ENCODE measurements at regions not wholly inside any gene's neighbourhood (a gene's known extent, or its start where the extent isn't known, plus 50 kb on each side); places are given as distances from the start of the nearest gene placed in this dataset.

DNA sequence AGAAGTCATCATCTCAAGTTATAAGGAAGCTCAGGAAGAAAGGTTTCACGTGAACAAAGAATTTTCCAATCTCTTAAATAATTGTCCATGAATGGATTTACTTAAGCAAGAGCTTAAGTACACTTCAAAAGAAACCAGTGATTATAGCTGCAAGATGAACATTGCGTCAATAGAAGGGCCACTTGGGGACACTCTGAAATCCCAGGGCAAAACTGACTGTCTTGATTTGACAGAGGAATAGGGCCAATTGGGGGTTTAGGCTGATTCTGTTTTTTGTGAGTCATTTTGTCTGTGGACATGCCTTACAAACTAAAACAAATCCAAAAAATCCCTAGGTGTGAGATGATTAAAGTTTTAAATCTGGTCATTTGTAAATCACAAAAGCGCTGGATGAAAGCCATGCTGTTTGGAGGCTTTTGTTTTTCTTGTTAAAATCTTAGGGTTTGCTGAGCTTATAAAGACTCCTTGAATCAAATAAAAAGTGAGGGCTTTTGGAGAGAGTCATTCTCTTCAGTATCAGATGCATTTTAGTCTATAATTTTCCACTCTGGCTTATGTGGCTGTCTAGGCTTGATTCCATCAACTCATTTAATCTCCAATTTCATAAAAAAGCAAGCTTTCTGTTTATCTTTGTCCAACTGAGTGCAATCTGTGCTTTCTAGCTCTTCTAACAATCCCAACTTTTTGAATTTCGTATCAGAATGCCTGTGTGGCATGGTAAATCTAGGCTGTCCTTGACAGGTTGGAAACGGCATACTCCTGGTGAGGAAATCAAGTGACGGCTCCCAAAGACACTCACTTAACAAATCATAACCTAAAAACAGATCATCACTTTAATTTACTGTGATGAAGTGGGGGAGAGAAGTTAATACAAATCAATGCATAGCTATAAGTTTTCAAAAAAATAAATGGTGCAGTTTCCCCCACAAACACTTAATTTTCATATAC, 98.2 kb upstream of the SOX9 start:
- no peak overlapping the region for H3K4me3 ChIP-seq (ENCODE audit: low read length)
- TF ChIP-seq, protein P1, sequence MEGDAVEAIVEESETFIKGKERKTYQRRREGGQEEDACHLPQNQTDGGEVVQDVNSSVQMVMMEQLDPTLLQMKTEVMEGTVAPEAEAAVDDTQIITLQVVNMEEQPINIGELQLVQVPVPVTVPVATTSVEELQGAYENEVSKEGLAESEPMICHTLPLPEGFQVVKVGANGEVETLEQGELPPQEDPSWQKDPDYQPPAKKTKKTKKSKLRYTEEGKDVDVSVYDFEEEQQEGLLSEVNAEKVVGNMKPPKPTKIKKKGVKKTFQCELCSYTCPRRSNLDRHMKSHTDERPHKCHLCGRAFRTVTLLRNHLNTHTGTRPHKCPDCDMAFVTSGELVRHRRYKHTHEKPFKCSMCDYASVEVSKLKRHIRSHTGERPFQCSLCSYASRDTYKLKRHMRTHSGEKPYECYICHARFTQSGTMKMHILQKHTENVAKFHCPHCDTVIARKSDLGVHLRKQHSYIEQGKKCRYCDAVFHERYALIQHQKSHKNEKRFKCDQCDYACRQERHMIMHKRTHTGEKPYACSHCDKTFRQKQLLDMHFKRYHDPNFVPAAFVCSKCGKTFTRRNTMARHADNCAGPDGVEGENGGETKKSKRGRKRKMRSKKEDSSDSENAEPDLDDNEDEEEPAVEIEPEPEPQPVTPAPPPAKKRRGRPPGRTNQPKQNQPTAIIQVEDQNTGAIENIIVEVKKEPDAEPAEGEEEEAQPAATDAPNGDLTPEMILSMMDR (IDR thresholded peaks at IDR 0.05; ENCODE audit: insufficient read depth, low read depth, low read length, missing control alignments) = no peak
- DNase-seq (ENCODE audit: low read depth) = no peak

DNA sequence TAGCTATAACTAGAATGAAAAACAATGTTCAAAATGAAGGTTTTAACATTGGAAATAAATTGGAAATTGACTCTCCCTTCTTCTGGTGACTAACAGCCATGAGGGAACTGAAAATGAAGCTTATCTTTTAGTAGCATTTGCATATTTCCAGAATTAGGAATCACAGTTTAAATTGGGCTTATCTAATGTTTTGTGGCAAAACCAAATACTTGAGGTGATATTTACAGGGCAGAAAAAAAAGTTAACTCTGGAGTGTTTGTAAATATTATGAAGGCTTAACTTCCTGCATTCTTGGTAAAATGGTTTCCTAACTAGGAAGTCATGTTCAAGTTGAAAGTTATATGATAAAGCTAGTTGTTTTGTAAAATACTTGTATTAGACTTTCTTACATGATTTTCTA, 96.4 kb upstream of the SOX9 start:
- TF ChIP-seq, protein P1 (IDR thresholded peaks at IDR 0.05; ENCODE audit: insufficient read depth, low read depth, low read length, missing control alignments) = no peak
- H3K4me3 ChIP-seq (ENCODE audit: low read length) = no peak overlapping the region
- no peak for DNase-seq (ENCODE audit: low read depth)

DNA sequence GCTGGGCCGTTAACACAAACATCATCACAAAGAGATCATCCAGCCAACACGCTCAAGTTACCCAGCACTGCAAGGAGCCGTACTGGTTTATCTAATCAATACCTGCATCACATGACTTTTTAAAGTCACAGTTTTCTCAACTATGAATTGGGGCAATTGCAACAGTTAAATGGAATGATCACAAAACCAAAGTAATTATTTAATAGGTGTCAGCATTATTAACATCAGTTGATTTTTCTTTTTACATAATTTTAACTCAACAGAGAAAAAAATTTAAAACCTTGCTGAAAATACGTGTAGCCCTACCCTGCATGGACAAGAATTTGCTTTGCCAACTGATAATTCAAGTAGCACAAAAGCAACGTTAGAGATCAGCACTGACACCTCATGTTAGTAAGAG, 95.7 kb upstream of the SOX9 start:
- H3K4me3 ChIP-seq (ENCODE audit: low read length) = no peak overlapping the region
- TF ChIP-seq, protein P1 (IDR thresholded peaks at IDR 0.05; ENCODE audit: insufficient read depth, low read depth, low read length, missing control alignments) = no peak
- no peak for DNase-seq (ENCODE audit: low read depth)

DNA sequence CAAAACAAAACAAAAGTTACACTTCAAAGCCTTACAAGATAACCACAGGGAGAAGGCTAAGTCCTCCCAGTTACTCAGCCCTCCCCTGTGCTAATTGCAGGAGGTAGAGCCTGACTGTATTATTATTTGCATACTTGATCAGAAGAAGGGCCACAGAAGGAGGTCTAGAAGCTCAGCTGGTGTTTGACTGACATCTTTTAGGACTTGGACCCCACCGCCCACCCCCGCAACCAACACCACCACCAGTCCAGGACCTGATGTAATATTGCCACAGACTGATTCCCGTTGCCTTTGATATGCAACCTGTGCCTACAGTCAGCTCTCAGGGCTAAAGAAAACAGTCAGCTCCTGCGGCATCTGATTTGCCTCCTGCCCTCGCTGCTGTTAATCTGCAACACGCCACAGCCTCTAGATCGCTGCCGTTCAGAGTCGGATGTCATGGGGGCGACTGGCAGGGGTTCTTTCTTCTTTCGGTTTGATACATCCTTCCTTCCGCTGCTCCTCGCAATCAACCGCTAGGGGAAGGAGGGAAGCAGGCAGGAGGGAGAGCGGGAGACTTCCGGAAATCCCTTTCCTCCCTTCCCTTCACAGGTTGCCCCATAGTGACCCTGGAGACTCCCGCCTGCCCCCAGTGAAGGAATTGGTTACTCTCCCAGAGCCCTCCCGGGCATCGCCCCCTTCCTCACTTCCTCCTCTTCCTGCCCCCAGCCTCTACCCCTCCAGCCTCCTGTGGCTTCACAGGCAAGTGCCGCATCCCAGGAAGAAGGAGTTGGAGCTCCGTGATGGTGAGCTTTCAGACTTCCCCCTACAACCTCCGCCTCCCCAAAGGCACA, 90.5 kb upstream of the SOX9 start:
- peak; percentile 19 for DNase-seq (ENCODE audit: low read depth)
- H3K4me3 ChIP-seq (ENCODE audit: low read length) = peak overlapping the region; percentile 34
- TF ChIP-seq, protein P1 (IDR thresholded peaks at IDR 0.05; ENCODE audit: insufficient read depth, low read depth, low read length, missing control alignments) = peak; percentile 46

DNA sequence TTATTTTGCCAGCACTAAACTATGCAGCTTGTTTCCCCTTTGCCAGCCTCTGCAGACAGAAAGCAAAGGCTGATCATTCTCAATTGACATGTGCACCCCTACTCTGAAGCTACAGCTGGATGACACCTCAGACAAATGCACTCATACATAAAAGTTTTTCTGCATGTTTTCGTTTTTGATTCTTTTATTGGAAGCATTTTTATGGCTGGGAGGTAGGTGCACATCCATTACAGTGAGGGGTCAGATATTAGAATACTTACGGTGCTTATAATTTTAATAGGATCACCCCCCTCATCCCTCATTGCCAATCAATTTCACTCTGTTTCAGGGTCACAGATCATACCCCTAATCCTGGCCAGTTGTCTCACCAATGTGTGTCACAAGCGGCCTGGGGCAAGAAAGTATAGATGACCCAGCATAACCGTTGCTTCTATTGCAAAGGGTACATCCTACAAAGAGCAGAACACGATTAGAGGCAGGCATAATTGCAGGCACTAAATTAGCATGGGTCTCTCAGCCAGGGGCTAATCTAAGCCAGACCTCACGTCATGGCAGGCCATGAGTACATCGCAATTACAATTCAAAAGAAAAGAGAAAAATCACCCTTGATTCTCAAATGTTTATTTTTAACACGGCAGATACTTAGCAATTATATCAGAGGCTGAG, 89.5 kb upstream of the SOX9 start:
- DNase-seq (ENCODE audit: low read depth) = no peak
- no peak overlapping the region for H3K4me3 ChIP-seq (ENCODE audit: low read length)
- TF ChIP-seq, protein P1 (IDR thresholded peaks at IDR 0.05; ENCODE audit: insufficient read depth, low read depth, low read length, missing control alignments) = no peak

DNA sequence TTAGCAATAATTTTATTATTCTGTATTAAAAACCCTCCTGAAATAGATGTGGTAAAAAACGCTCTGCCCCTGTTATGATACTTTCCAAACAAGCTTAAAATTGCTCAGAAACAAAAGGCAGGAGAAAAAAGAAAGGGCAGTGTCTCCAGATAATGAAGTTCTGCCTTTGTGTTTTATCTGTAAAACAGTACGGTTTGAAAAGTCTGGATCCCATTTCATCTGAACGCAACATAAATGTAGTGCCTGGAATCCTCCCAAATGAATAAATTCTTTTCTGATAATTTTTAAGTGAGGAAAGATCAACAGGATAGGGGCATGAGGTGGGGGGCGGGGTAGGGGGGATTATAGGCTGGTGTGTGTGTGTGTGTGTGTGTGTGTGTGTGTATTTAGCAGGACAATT, 87.5 kb upstream of the SOX9 start:
- H3K4me3 ChIP-seq (ENCODE audit: low read length) = no peak overlapping the region
- DNase-seq (ENCODE audit: low read depth) = no peak
- TF ChIP-seq, protein P1 (IDR thresholded peaks at IDR 0.05; ENCODE audit: insufficient read depth, low read depth, low read length, missing control alignments) = no peak
